Body of pancreas (tissue), 4 donors: ENCODE measurements at regions not wholly inside any gene's neighbourhood (a gene's known extent, or its start where the extent isn't known, plus 50 kb on each side); places are given as distances from the start of the nearest gene placed in this dataset.

Experiments used
- POLR2A ChIP-seq, 3 donors: fragments of 450-650 bp; IDR thresholded peaks; one replicate each; pipeline ENCODE4 v1.6.1; 2016; ENCODE audit warnings: antibody characterized with exemption in 3 of 3, mild to moderate bottlenecking in 2 of 3
- TF ChIP-seq, protein P1 (sequence below), 7 experiments: fragments of 450-650 bp in 4 of 7; fragments of 200-600 bp in 3 of 7; sonication (generic) in 3 of 7; IDR thresholded peaks; one replicate each; pipeline ENCODE4 v1.5.1; 2016 to 2019; ENCODE audit warnings: antibody characterized with exemption in 7 of 7

DNA sequence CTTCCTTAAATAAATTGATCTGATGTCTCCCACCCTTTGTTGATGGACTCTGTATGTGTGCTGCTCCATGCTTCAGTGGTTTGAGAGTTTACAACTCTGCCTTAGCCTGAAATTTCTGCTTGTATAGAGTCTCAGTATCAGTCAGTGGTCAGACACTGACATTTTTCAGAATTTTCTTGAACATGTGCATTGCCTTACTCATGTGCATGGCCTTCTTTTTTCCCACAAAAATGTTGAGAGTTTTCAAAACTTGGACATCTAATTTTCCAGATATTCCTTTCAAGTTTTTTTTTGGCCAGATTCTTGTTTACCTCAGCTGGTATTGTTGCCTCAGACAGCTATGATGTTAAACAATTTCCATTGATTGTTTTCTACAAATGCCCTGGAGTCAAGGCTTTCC is 427.1 kb upstream of the CHD1 start:
- TF ChIP-seq, protein P1, sequence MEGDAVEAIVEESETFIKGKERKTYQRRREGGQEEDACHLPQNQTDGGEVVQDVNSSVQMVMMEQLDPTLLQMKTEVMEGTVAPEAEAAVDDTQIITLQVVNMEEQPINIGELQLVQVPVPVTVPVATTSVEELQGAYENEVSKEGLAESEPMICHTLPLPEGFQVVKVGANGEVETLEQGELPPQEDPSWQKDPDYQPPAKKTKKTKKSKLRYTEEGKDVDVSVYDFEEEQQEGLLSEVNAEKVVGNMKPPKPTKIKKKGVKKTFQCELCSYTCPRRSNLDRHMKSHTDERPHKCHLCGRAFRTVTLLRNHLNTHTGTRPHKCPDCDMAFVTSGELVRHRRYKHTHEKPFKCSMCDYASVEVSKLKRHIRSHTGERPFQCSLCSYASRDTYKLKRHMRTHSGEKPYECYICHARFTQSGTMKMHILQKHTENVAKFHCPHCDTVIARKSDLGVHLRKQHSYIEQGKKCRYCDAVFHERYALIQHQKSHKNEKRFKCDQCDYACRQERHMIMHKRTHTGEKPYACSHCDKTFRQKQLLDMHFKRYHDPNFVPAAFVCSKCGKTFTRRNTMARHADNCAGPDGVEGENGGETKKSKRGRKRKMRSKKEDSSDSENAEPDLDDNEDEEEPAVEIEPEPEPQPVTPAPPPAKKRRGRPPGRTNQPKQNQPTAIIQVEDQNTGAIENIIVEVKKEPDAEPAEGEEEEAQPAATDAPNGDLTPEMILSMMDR (IDR thresholded peaks at IDR 0.05): no peak
- TF ChIP-seq POLR2A (IDR thresholded peaks at IDR 0.05): no peak
